ENCODE measurements at regions not wholly inside any gene's neighbourhood (a gene's known extent, or its start where the extent isn't known, plus 50 kb on each side); places are given as distances from the start of the nearest gene placed in this dataset.

DNA sequence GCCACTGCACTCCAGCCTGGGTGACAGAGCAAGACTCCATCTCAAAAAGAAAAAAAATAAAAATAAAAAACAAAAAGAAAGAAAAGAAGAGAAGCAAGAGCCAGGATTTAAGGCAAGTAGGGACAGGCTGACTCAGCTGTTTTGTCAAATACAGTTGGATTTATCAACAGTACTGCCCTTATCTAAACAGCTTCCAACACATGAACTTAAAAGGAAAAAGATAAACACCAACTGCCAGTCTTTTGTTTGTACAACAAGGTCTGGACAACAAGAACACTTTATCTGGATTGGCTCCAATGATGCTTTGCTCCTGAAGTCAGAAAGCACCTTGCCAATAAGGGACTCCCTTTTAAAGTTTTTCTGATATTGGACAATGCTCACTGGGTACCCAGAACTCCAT, 886.0 kb downstream of the ADGRL2 start:
- no peak for DNase-seq (ENCODE audit: low read depth)

GRCh38 chr1:82646888-82647287, 846.2 kb downstream of the ADGRL2 start:
- no peak for DNase-seq (ENCODE audit: low read depth)

DNA sequence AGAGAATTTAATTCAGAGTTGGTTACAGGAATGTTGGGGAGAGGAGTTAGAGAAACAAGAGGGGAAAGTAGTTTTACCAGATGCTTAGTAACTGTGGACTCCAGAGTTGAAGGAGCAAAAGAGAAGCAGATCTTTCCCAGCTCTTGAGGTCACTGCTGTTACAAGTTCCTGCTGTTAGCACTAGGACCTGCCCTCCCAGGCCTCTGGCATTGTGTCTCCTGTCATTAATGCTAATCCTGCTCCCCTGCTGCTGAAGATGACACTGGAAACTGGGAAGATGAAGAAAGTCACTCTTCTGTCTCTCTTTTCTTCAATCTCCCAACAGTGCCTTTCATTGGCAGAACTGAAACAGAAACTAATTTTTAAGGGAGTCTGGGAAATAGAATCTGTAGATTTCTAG, 845.6 kb downstream of the ADGRL2 start:
- no peak for DNase-seq (ENCODE audit: low read depth)

DNA sequence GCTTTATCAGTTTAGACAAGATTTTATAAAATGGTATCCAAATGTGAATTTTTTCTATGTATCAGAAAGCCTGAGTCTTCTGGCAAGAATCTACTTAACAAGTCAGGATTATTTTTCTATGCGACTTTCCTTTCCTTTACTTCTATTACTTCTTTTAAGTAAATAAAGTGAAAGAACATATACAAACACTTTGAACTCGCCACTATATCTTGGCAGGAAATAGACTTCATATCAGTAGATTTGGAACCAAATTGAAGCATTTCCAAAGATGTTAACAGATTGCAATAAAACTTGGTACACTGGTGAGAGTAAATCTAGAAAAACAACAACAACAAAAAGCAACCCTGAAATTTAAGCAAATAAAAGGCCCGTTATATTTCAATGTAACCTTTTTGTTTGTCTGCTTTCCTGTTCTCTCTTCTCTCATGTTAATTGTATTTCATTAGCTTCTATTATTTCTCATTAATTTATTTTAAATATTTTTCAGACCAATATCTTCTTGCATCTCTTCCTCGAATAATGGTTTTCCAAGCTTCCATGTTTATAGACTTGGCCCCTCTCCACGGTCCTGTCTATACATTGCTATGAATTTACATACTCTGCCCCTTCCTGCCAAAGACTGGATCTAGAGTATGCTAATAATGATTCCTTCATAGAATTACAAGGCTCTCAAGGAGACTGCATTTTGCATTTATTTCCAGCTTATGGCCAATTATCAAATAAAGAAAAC, 843.6 kb downstream of the ADGRL2 start:
- DNase-seq (ENCODE audit: low read depth): no peak

GRCh38 chr1:82640352-82640751, 839.6 kb downstream of the ADGRL2 start:
- no peak for DNase-seq (ENCODE audit: low read depth)

DNA sequence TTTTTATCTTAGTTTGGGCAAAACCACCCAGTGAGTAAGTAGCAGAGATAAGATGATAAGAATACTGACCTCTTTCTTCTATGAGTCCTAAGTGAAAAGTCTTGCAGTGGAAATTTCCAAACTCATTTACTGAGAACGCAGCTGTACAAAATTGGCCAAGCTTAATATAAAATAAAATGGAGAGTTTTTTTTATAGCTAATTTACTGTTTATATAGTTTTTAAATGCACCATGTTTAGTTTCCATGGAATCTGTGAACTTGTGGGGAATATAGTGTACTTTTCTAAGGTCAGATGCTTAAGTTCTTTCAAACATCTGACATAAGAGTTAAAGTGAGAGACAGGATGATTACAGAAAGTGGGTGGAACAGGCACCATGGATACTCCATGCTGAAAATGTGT, 833.5 kb downstream of the ADGRL2 start:
- DNase-seq (ENCODE audit: low read depth): no peak

GRCh38 chr1:82632155-82632554, 831.4 kb downstream of the ADGRL2 start:
- no peak for DNase-seq (ENCODE audit: low read depth)

GRCh38 chr1:82628887-82629286, 828.2 kb downstream of the ADGRL2 start:
- DNase-seq (ENCODE audit: low read depth): no peak

DNA sequence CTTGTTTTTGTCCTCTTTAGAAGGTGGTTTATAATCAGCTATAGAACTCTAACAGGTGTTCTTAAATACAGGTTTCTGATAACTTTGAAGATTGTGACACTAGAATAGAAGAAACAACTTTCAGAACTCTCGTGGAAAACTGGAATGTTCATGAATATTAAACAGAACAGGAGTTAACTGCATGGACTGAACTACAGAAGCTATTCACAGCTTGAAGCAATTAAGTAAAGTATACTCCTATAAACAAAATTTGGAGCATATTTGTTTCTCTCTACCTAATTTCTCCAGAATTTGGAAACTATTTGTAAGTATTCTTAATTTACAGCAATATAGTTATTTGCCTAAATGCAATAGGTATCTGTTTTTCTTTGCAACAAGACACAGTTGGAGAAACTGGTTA, 824.8 kb downstream of the ADGRL2 start:
- DNase-seq (ENCODE audit: low read depth): no peak

DNA sequence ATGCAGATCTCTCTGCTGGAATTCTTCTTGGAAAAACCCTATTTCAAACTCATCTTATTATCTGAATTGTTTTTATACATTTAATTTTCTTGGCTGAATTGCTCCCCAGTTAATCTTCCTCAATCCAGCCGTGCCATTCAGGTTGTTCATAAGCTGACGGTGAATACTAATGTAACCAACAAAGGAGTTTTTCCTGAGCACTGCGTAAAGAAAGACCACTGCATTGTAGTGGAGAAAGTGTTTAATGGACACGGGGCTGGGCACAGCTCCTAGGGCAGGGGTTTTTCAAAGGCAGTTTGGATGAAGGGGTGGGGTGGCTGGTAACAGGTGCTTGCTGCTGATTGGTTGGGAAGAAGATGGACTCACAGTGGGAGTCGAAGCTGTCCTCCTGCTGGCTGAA, 820.3 kb downstream of the ADGRL2 start:
- DNase-seq (ENCODE audit: low read depth): no peak

GRCh38 chr1:82614090-82614489, 813.4 kb downstream of the ADGRL2 start:
- DNase-seq (ENCODE audit: low read depth): no peak

- DNase-seq (ENCODE audit: low read depth): no peak
Measured at GRCh38 chr1:82612986-82613385, 812.3 kb downstream of the ADGRL2 start.

GRCh38 chr1:82606546-82606945, 805.8 kb downstream of the ADGRL2 start:
- DNase-seq (ENCODE audit: low read depth): no peak

- DNase-seq (ENCODE audit: low read depth): no peak
Measured at GRCh38 chr1:82604524-82604923, 803.8 kb downstream of the ADGRL2 start.

DNA sequence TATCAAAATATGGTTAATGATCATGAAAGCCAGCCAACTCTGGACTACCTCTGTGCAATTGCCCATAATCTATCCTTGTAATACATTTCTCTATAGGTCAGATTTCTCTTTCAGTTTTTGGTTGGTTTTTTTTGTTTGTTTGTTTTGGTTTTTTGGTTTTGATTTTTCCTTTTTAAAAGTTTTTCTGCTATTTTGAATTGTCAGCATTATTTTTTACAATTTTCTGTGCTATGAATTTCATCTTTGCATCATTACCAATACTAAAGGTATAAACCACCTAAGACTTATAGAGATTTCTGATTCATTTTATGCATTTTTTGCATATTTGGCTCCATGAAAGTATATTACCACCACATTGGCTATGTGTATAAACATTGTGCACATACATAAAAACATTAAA, 799.6 kb downstream of the ADGRL2 start:
- DNase-seq (ENCODE audit: low read depth): no peak

DNA sequence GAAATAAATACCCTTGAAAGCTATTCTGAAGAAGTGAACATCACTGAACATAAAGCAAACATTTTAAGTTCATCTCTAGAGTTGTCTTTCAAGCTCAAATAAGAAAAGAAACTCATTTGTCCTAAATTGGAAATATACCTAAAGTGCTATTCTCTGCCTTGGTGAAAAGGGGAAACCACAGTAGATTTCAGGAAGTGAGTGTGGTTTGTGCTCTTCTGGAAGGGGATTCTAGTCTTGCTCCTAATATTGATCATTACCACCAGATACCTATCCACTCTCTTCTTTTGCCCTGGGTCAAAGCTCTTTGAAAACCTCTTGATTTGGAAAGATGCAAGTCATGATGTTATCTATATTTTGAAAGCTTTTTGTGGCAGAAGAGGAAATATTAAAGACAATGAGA, 798.1 kb downstream of the ADGRL2 start:
- DNase-seq (ENCODE audit: low read depth): no peak

GRCh38 chr1:82598337-82598736, 797.6 kb downstream of the ADGRL2 start:
- no peak for DNase-seq (ENCODE audit: low read depth)

GRCh38 chr1:82597649-82598048, 796.9 kb downstream of the ADGRL2 start:
- DNase-seq (ENCODE audit: low read depth): no peak

- DNase-seq (ENCODE audit: low read depth): no peak
Measured at GRCh38 chr1:82597141-82597540, 796.4 kb downstream of the ADGRL2 start.

DNA sequence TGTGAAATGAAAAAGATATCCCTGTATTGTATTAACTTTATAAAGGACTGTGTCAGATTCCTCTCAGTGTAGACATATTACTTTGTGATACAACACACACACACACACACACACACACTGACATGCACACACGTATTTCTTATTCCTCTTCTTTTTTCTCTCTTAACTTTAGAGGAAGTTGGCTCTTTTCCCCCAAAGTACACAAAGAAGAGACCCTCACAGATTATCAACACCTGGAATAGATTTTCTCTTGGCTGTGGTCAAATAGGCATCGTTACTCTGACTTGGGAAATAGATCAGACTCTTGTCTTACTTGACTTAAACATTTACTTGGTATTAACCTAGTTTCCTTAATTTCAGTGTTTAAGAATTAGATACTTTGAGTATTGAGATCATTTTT, 792.8 kb downstream of the ADGRL2 start:
- no peak for DNase-seq (ENCODE audit: low read depth)

- DNase-seq (ENCODE audit: low read depth): no peak
Measured at GRCh38 chr1:82589588-82589987, 788.9 kb downstream of the ADGRL2 start.

DNA sequence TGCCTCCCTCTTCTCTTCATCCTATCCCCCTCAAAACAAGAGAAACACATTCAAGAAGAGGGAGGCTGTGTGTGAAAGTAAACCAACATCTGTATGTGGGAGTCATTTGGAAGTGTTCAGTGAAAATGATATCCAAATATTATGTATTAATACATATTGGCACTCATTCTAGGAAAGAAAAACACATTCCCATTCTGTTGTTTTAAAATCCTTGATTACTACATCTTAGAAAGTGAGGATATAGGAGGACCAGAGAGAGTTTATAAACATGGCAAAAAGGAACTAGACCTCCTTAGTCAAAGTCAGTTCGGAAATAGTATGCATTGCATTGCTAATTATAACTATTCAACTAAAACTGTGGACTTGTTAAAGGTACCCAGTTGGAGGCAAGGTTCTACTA, 786.6 kb downstream of the ADGRL2 start:
- DNase-seq (ENCODE audit: low read depth): no peak

- DNase-seq (ENCODE audit: low read depth): no peak
Measured at GRCh38 chr1:82586473-82586872, 785.7 kb downstream of the ADGRL2 start.

DNA sequence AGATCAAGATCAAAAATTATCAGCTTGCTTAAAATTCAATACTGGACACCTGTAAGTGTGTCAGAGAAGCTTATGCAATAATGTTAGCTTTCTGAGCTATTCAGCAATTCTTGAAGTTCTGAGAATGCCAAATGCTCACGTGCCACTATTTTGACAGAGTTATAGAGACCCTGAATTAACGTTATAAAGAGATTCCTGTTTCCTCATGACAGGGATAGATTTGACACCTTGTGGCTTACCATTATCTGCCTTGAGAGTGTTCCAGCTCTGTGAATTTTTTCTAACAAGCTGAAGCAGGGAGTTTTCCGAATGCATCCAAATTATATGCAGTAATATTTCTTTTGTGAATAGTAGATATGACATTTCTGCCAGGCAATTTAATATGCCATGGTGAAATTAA, 781.6 kb downstream of the ADGRL2 start:
- DNase-seq (ENCODE audit: low read depth): no peak

All from ELR (cell line).